Ishikawa (cell line): ENCODE measurements at regions not wholly inside any gene's neighbourhood (a gene's known extent, or its start where the extent isn't known, plus 50 kb on each side); places are given as distances from the start of the nearest gene placed in this dataset.

ENCODE experiments used
- CREB1 ChIP-seq: IDR thresholded peaks from 2 replicates; pipeline ENCODE4 v1.6.1; 2012; ENCODE audit warnings: low read depth
- EGR1 ChIP-seq: IDR thresholded peaks from 2 replicates; pipeline ENCODE4 v1.6.1; 2012
- TEAD4 ChIP-seq: IDR thresholded peaks from 2 replicates; pipeline ENCODE4 v1.6.1; 2012
- YY1 ChIP-seq: IDR thresholded peaks from 2 replicates; pipeline ENCODE4 v1.6.1; 2012; ENCODE audit warnings: low read depth
- TF ChIP-seq, protein P1 (sequence below): IDR thresholded peaks from 2 replicates; pipeline ENCODE4 v1.6.1; 2012

DNA sequence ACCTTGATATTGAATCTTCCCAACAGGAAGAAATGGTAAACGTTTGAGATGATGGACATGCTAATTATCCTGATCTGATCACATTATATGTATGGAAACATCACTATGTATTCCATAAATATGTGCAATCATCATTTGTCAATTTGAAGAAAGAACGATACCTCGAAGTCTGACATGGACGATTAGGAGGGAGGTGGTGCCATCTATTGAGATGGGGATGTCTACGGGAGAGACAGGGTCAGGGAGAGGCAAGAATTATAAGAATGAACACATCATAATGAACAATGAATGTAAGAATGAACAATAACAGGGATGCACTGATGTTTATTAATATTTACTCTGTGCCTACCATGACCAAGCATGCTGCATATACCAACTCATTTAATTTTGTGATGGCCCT lies 93.7 kb upstream of the SOD3 start:
- TF ChIP-seq YY1 (no peak), TEAD4 (no peak), CREB1 (no peak), EGR1 (no peak)
- TF ChIP-seq, protein P1, sequence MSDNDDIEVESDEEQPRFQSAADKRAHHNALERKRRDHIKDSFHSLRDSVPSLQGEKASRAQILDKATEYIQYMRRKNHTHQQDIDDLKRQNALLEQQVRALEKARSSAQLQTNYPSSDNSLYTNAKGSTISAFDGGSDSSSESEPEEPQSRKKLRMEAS = no peak
